ENCODE measurements at regions not wholly inside any gene's neighbourhood (a gene's known extent, or its start where the extent isn't known, plus 50 kb on each side); places are given as distances from the start of the nearest gene placed in this dataset.

- TF ChIP-seq ZFP3 (CRISPR knock-in tag; IDR thresholded peaks at IDR 0.05) (no peak), ZFP30 (CRISPR knock-in tag; IDR thresholded peaks at IDR 0.05) (no peak), GLIS3 (CRISPR knock-in tag; IDR thresholded peaks at IDR 0.05) (no peak), OSR1 (CRISPR knock-in tag; IDR thresholded peaks at IDR 0.05) (no peak), RARB (CRISPR knock-in tag; IDR thresholded peaks at IDR 0.05) (no peak), ZNF8 (CRISPR knock-in tag; IDR thresholded peaks at IDR 0.05) (no peak)
Observed at GRCh38 chr12:124629789-124630480, 62.5 kb upstream of the NCOR2 start.

All from SK-N-SH treated with all-trans-retinoic acid at 6 μM for 48 hours (cell line).